Stomach smooth muscle (tissue), 2 donors: ENCODE measurements at regions not wholly inside any gene's neighbourhood (a gene's known extent, or its start where the extent isn't known, plus 50 kb on each side); places are given as distances from the start of the nearest gene placed in this dataset.

Experiments used
- H3K27ac ChIP-seq: one replicate; pipeline ENCODE4 v1.7.0; 2013; ENCODE audit warnings: mild to moderate bottlenecking, low read length, inconsistent platforms
- H3K27me3 ChIP-seq, 2 donors: one replicate each; pipeline ENCODE4 v1.7.0; 2013; ENCODE audit warnings: low read length in 2 of 2; ENCODE audit not compliant: insufficient read depth in 2 of 2, control insufficient read depth in 1 of 2
- H3K36me3 ChIP-seq, 2 donors: one replicate each; pipeline ENCODE4 v1.7.0; 2013; ENCODE audit warnings: low read length in 2 of 2; ENCODE audit not compliant: control insufficient read depth in 2 of 2, insufficient read depth in 2 of 2
- H3K4me1 ChIP-seq: one replicate; pipeline ENCODE4 v1.7.0; 2013; ENCODE audit warnings: low read length; ENCODE audit not compliant: control insufficient read depth, insufficient read depth
- H3K4me3 ChIP-seq, 2 donors: one replicate each; pipeline ENCODE4 v1.7.0; 2013; ENCODE audit warnings: low read length in 2 of 2
- H3K9ac ChIP-seq, 2 donors: one replicate each; pipeline ENCODE4 v1.7.0; 2013; ENCODE audit warnings: low read length in 2 of 2, mild to moderate bottlenecking in 1 of 2
- H3K9me3 ChIP-seq, 2 donors: one replicate each; pipeline ENCODE4 v1.7.0; 2013; ENCODE audit warnings: low read length in 2 of 2; ENCODE audit not compliant: control insufficient read depth in 2 of 2
- donor health status: healthy.
- donor health status: Pancreatic carcinoma.

DNA sequence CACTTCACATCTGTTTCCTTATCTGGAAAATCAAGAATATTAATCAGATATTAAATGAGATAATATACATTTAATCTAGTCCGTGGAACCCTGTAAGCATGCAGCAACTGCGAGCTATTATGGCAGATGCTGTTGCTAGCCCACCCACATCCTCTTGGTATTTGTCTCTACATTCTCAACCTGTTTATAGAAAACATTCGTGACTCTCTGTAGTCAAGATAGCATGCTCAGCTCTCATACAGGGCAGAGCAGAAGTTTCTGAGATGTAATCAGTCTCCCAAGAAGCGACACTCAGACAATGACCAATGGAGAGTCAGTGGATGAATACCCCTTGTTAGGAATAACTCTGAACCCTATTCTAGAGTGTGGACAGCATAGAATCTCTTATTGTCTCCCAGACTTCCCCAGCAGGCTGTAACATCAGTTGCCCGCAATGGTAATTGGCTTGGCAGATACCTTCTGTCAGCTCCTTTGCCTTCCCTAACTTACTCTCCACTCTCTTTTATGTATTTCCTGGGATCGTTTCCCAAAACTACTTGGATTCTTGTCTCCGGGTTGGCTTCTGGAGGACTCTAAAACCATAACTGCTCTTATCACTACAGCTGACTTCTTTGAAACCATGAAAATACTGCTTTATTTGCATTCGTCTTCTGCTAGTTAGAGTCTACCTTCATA lies 400.7 kb upstream of the TNP1 start:
- H3K36me3 ChIP-seq = no peaks in the 10 kb centered on the region
- H3K27ac ChIP-seq = no peak overlapping the region
- H3K4me3 ChIP-seq = no peak overlapping the region
- H3K9ac ChIP-seq = no peak overlapping the region
- H3K4me1 ChIP-seq = peaks cover 9% of the 10 kb centered on the region
- no peaks in the 10 kb centered on the region for H3K9me3 ChIP-seq
- no peaks in the 10 kb centered on the region for H3K27me3 ChIP-seq

GRCh38 chr2:217258170-217258569 lies 398.3 kb upstream of the TNP1 start:
- Histone ChIP-seq H3K4me3 (no peak overlapping the region), H3K27me3 (no peaks in the 10 kb centered on the region), H3K4me1 (peaks cover 6% of the 10 kb centered on the region), H3K36me3 (no peaks in the 10 kb centered on the region), H3K27ac (no peak overlapping the region), H3K9ac (no peak overlapping the region), H3K9me3 (no peaks in the 10 kb centered on the region)

- no peaks in the 10 kb centered on the region for H3K27me3 ChIP-seq
- H3K4me3 ChIP-seq = no peak overlapping the region
- no peak overlapping the region for H3K27ac ChIP-seq
- no peaks in the 10 kb centered on the region for H3K9me3 ChIP-seq
- H3K36me3 ChIP-seq = no peaks in the 10 kb centered on the region
- no peaks in the 10 kb centered on the region for H3K4me1 ChIP-seq
- H3K9ac ChIP-seq = no peak overlapping the region
Observed at GRCh38 chr2:217256251-217256650, 396.4 kb upstream of the TNP1 start.

DNA sequence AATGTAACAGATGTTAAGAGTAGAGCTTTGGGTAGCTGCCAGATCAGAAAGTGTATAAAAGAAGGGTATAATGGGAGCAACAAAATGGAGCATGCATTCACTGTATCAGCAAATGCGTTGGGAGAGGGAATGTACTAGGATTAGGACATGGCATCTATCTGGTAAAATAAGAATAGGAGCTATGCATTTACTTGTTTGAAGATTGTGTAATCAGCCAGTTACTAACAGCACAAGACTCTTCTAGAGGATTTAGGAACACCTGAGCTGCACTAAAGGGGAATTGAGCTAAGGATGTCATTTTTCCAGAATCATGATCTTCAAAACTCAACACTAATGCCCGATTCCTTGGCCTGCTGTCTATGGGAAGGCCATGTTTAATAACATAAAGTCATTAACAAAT lies 394.2 kb upstream of the TNP1 start:
- H3K9me3 ChIP-seq = no peaks in the 10 kb centered on the region
- H3K36me3 ChIP-seq = no peaks in the 10 kb centered on the region
- H3K9ac ChIP-seq = no peak overlapping the region
- no peak overlapping the region for H3K27ac ChIP-seq
- no peaks in the 10 kb centered on the region for H3K27me3 ChIP-seq
- peaks cover 21% of the 10 kb centered on the region for H3K4me1 ChIP-seq
- H3K4me3 ChIP-seq = no peak overlapping the region

- Histone ChIP-seq H3K36me3 (no peaks in the 10 kb centered on the region), H3K9ac (no peak overlapping the region), H3K4me3 (no peak overlapping the region), H3K27ac (peak overlapping the region; percentile 97), H3K9me3 (no peaks in the 10 kb centered on the region), H3K27me3 (no peaks in the 10 kb centered on the region), H3K4me1 (peaks cover 40% of the 10 kb centered on the region)
Observed at GRCh38 chr2:217252181-217252580, 392.3 kb upstream of the TNP1 start.

DNA sequence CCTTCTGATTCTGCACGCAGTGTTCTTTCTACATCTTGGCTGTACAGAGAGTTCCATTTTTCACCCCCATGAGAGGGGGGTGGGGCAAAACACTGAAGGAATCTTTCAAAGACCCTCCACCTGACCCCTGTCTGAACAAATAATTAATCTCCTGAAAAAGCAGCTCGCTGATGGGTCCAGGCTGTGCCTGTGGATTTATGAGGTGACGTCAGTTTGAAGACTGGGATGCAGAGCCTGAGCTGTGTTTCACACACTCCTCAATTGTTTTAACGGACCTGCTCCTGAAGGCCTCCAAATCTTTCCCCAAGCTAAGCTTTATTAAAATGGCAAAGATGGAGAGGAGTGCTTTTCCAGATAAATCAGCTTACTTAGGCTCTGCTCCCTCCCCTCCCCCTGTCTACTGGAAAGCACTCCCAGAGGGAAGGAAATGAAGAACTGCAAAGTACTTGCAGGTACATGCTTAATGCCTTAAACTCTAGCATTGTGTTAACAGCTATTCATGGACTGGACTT lies 390.2 kb upstream of the TNP1 start:
- Histone ChIP-seq H3K27ac (peak overlapping the region; percentile 97), H3K9ac (peak overlapping the region; percentile 49 to 58), H3K9me3 (no peaks in the 10 kb centered on the region), H3K4me3 (peak overlapping the region in 1 of 2 donors; percentile 40), H3K4me1 (peaks cover 40% of the 10 kb centered on the region), H3K27me3 (no peaks in the 10 kb centered on the region), H3K36me3 (no peaks in the 10 kb centered on the region)

DNA sequence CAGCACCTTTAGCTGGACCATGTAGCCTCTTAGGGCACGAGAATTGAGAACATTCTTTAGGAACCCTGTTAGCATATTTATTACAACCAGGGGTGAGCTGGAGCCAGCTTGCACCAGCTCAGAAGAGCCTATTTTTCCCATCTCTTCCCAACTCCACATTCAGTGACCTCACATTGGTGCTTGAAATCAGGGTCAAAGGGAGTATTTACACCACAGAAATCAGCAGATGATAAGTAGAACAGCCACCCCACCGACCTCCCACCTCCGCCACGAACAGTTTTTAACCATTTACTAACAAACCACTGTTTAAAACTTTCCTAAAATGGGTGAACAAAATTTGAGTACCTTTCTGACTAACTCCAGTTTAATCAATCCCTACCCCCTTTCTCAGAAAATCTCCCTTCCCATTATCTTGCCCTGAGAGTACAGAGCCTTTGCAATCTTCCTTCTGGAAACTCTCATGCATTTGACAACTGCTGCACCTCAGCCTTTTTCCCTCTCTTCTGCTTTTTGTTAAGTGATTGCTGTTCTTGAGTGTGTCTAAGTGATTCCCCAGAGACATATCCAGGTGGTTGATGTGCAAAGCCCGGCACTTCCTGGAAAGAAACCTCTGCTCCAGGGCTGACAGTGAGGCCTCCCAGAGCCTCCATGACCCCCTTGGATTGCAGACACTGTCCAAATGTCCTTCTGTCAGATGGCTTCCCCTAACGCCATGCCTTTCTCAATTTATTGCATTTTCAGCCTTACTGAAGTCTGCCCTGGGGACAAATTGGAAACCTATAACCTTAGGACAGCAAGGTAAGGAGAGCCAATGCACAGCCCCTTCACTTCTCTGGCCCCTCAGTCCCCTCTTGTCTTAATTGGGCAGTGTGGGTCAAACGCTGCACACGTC lies 389.5 kb upstream of the TNP1 start:
- peaks cover 40% of the 10 kb centered on the region for H3K4me1 ChIP-seq
- H3K9me3 ChIP-seq = no peaks in the 10 kb centered on the region
- H3K4me3 ChIP-seq = peak overlapping the region in 1 of 2 donors; percentile 44
- H3K36me3 ChIP-seq = no peaks in the 10 kb centered on the region
- no peaks in the 10 kb centered on the region for H3K27me3 ChIP-seq
- peak overlapping the region; percentile 97 for H3K27ac ChIP-seq
- peak overlapping the region; percentile 60 to 70 for H3K9ac ChIP-seq

GRCh38 chr2:217248312-217248935 lies 388.6 kb upstream of the TNP1 start:
- peak overlapping the region; percentile 64 to 70 for H3K9ac ChIP-seq
- peak overlapping the region; percentile 97 for H3K27ac ChIP-seq

DNA sequence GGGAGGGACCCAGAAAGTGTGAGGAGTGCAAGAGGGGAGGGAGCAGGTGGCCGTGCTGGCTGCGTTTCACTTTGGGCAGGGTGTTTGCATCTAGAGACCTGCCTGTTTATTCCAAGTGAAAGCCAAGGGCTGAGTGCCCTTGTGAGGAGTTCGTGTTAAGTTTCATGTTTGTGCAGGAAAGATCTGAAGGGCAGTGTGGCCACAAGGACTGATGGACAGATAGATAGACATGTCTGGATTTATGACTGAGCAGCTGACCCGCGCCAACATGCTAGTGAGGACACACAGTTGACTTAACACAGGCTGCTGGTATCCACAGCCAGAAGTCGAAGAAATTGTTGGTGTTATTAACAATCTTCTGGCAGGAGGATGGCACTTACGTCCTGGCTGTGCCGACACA lies 387.6 kb upstream of the TNP1 start:
- peak overlapping the region; percentile 64 to 70 for H3K9ac ChIP-seq
- H3K4me1 ChIP-seq = peaks cover 40% of the 10 kb centered on the region
- no peaks in the 10 kb centered on the region for H3K9me3 ChIP-seq
- H3K36me3 ChIP-seq = no peaks in the 10 kb centered on the region
- H3K4me3 ChIP-seq = peak overlapping the region; percentile 21 to 44
- H3K27me3 ChIP-seq = no peaks in the 10 kb centered on the region
- peak overlapping the region; percentile 97 for H3K27ac ChIP-seq

More at GRCh38 chr2:217248312-217248935, 388.6 kb upstream of the TNP1 start:
- peak overlapping the region; percentile 21 to 44 for H3K4me3 ChIP-seq
- no peaks in the 10 kb centered on the region for H3K36me3 ChIP-seq
- H3K4me1 ChIP-seq = peaks cover 40% of the 10 kb centered on the region
- H3K27me3 ChIP-seq = no peaks in the 10 kb centered on the region
- H3K9me3 ChIP-seq = no peaks in the 10 kb centered on the region

DNA sequence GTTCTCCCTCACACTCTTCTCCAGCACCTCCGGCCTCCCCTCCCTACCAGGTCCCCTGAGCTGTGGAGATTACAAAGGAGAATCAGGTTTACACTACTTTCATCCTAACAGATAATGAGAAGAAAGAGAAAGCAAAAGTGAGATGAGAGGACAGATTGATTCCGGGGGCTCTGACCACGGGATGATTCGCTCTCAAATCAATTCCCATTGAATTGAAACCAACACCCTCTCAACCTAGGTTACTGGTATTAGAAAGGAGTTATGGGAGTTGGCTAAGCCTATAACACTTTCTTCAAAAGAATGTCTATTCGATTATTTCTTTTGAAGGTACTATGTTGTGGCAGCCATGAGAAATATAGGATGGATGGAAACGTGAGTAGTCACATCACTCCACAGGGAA lies 386.2 kb upstream of the TNP1 start:
- Histone ChIP-seq H3K27ac (peak overlapping the region; percentile 97), H3K27me3 (no peaks in the 10 kb centered on the region)

More for the DNA sequence above, 386.2 kb upstream of the TNP1 start:
- Histone ChIP-seq H3K4me3 (no peak overlapping the region), H3K36me3 (no peaks in the 10 kb centered on the region), H3K9ac (no peak overlapping the region), H3K9me3 (no peaks in the 10 kb centered on the region), H3K4me1 (peaks cover 39% of the 10 kb centered on the region)
